GM19452 (cell line): ENCODE measurements at regions not wholly inside any gene's neighbourhood (a gene's known extent, or its start where the extent isn't known, plus 50 kb on each side); places are given as distances from the start of the nearest gene placed in this dataset.
A peak's percentile ranks its signal among the peaks of the same experiment; 100 is the strongest.
"Not testable (repeated sequence)": the region's sequence is repeated elsewhere in the genome, so short reads cannot be mapped to it uniquely, and the experiment has no call there.

Experiments used
- ATAC-seq: cut with Tn5 transposase; IDR thresholded peaks from one replicate; pipeline ENCODE4 v1.9.1; 2021; ENCODE audit not compliant: unreplicated experiment

GRCh38 chr2:36302911-36303310, 52.7 kb upstream of the CRIM1 start:
- no peak for ATAC-seq

- ATAC-seq, result no peak
Measured at GRCh38 chr2:36301843-36302242, 53.7 kb upstream of the CRIM1 start.

GRCh38 chr2:36300697-36301096, 54.9 kb upstream of the CRIM1 start:
- ATAC-seq, result no peak

- ATAC-seq, result no peak
Measured at GRCh38 chr2:36296798-36297197, 58.8 kb upstream of the CRIM1 start.

GRCh38 chr2:36294316-36294721, 61.3 kb upstream of the CRIM1 start:
- no peak for ATAC-seq

GRCh38 chr2:36290306-36290856, 65.2 kb upstream of the CRIM1 start:
- ATAC-seq, result no peak

- ATAC-seq, result no peak
Measured at GRCh38 chr2:36289731-36290130, 65.8 kb upstream of the CRIM1 start.

GRCh38 chr2:36287363-36288275, 68.0 kb upstream of the CRIM1 start:
- no peak for ATAC-seq

GRCh38 chr2:36279506-36279905, 76.1 kb upstream of the CRIM1 start:
- ATAC-seq, result not testable (repeated sequence)

- no peak for ATAC-seq
Measured at GRCh38 chr2:36277881-36278523, 77.6 kb upstream of the CRIM1 start.

- ATAC-seq, result peak; percentile 60
Measured at GRCh38 chr2:36277146-36277808, 78.3 kb upstream of the CRIM1 start.

- ATAC-seq, result no peak
Measured at GRCh38 chr2:36271266-36271665, 84.3 kb upstream of the CRIM1 start.

- ATAC-seq, result no peak
Measured at GRCh38 chr2:36270758-36271157, 84.8 kb upstream of the CRIM1 start.

- ATAC-seq, result no peak
Measured at GRCh38 chr2:36267194-36267593, 88.4 kb upstream of the CRIM1 start.

GRCh38 chr2:36266536-36267121, 88.9 kb upstream of the CRIM1 start:
- ATAC-seq, result no peak

- ATAC-seq, result no peak
Measured at GRCh38 chr2:36262581-36262980, 93.0 kb upstream of the CRIM1 start.

- no peak for ATAC-seq
Measured at GRCh38 chr2:36255863-36256262, 99.7 kb upstream of the CRIM1 start.

GRCh38 chr2:36253086-36253485, 102.5 kb upstream of the CRIM1 start:
- ATAC-seq, result no peak

- ATAC-seq, result peak; percentile 86
Measured at GRCh38 chr2:36246320-36246990, 109.1 kb upstream of the CRIM1 start.

- no peak for ATAC-seq
Measured at GRCh38 chr2:36245651-36246050, 109.9 kb upstream of the CRIM1 start.

- ATAC-seq, result no peak
Measured at GRCh38 chr2:36238106-36238505, 117.5 kb upstream of the CRIM1 start.
